ENCODE measurements at regions not wholly inside any gene's neighbourhood (a gene's known extent, or its start where the extent isn't known, plus 50 kb on each side); places are given as distances from the start of the nearest gene placed in this dataset.

DNA sequence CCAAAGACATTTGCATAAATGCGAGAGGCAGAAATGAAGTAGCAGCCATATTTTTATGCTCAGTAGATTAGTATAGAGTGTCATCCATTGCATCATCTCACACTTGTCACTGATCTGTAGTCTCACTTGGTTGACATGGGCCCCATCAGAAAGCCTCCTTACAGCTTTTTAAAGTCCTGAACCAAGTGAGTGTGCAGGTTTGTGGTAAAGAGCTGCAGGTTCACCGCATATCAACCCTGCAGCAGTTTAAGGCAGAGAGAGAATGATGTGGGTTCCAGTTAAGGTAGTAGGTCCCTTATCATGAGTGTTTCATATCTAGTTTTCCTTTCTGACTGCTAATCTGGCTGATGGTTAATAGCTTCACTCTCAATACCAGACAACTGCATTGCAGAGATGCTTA lies 1080.3 kb downstream of the NR2F1-AS1 start:
- ATAC-seq (ENCODE audit: poor library complexity) (no peak), DNase-seq (no peak)
- intact Hi-C loops (cut with DNase I) = no loop called here

DNA sequence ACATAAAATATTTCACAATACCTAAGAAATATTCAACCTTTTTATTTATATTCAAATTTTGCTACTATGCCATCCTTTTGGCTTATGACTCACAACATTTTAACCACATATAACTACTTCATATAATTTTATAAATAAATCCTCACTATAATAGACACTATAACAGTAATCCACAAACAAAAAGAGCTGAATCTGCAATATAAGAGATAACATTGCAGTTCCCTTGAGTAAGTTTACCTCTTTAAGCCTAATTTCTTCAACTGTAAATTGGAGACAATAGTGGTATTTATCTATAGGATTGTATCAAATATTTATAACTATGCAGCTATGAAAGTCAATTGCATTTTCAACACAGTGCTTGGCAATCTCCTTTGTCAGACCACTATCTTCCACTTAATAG lies 1084.5 kb downstream of the NR2F1-AS1 start:
- intact Hi-C loops (cut with DNase I) = no loop called here
- ATAC-seq (ENCODE audit: poor library complexity) (no peak), DNase-seq (no peak)

DNA sequence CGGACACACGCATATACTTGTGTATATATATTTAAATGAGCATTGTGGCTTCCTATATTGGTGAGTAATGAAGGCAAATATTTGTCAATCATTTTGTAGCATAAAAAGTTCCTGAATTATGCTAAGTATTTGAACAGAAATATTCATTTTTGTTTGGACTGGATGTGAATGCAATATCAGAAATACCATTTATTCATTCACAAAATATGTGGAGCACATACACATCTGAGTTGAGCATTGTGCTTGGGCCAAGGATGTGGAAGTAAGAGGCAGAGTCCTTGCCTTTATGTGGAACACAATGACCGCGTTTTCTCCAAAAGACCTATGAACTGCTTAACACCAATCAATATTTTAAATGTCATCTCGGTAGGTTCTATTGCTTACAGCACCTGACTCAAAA lies 1086.5 kb downstream of the NR2F1-AS1 start:
- no peak for ATAC-seq (ENCODE audit: poor library complexity)
- intact Hi-C loops (cut with DNase I) = no loop called here
- no peak for DNase-seq

DNA sequence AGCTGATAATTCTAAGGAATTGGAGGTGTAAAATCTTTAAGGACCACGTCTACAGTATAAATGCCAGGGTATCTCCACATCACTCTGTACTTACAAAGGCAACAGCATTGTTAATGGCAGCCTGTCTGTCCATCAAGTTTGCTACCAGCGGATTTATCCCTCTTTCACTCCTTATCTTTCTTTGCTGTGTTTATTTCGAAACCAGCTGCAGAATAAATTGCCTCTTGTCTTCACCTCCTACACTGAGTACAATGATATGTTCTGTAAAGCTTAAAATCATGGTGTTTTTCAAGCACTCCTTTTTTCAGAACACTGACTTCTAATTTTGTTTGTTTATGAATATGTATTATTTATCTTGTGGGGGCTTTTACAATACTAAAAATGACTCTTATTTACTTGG lies 1088.1 kb downstream of the NR2F1-AS1 start:
- no peak for ATAC-seq (ENCODE audit: poor library complexity)
- no peak for DNase-seq
- intact Hi-C loops (cut with DNase I) = no loop called here

DNA sequence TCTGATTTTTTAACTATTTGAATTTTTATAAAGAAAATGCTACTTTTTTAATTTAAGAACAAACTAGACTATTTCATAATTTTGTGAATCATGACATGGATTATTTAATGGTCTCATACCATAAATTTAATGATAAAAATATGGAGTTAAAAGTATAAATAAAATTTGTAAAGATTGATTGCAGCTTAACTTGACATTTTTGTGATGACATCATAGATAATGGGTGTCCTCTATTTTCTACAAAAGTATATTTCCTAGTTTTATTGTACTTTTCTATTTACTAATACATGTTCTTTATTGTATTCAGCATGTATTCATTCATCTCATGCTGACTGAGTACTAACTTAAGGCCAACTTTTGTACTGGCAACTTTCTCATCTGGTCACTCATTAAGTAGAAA lies 1096.5 kb downstream of the NR2F1-AS1 start:
- ATAC-seq (ENCODE audit: poor library complexity) (no peak), DNase-seq (no peak)
- intact Hi-C loops (cut with DNase I) = no loop called here

DNA sequence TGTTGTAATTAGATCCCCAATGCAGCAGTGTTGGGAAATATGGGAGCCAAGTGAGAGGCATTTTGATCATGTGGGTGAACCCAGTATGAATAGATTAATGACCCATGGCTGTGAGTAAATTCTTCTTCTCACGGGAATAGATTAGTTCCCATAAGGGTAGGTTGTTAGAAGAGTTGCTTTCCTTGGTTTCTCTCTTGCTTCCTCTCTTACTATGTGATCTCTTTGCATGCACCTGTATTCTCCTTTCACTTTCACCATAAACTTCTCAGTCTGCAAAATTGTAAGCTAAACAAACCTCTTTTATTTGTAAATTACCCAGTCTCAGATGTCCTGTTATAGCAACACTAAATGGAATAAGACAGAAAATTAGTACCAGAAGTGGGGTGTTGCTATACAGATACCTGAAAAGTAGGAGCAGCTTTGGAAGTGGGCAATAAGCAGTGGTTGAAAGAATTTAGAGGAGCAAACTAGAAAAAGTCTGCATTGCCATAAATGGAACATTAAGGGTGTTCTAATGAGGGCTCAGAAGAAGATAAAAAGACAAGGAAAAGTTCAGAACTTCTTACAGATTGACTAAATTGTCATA lies 1090.0 kb upstream of the ARRDC3 start:
- ATAC-seq (ENCODE audit: poor library complexity) (no peak), DNase-seq (no peak)
- intact Hi-C loops (cut with DNase I) = no loop called here

DNA sequence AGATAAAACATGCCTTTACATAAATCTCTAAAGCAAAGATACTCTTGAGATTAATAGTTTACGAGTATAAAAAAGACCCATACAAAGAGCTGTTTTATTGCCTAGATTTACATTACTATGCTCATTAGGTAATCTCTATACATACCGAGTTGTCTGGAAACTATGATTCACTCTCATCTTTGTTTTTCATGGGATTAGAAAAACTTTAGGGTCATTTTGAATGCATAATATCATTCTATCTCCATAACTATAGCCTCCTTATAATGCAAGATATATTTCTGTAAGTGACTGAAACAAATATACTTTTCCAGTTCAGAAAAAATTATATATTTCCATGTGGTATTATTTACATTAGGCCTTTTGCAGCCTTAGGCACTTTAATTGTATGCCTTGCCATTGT lies 1088.7 kb upstream of the ARRDC3 start:
- no peak for ATAC-seq (ENCODE audit: poor library complexity)

DNA sequence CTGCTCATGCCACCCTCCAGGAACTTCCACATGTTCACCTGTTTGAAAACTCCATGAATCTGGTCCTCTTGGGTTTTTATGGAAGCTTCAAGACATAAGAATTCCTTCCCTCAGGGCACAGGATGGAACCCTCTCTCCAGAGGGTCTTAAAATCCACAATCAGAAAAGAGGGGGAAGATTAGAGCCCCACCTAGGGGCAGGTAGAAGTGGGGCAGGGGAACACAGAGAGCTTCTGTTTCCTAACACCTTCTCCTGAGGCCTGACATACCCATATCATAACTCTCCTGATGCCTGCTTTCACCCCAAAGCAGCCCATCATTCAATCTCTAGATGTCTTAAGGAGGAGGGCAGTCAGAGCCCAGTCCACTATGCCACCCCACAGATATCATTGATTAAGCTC lies 1087.7 kb upstream of the ARRDC3 start:
- ATAC-seq (ENCODE audit: poor library complexity) (no peak), DNase-seq (no peak)
- intact Hi-C loops (cut with DNase I) = no loop called here

More for the DNA sequence above, 1088.7 kb upstream of the ARRDC3 start:
- intact Hi-C loops (cut with DNase I) = no loop called here
- DNase-seq = no peak

DNA sequence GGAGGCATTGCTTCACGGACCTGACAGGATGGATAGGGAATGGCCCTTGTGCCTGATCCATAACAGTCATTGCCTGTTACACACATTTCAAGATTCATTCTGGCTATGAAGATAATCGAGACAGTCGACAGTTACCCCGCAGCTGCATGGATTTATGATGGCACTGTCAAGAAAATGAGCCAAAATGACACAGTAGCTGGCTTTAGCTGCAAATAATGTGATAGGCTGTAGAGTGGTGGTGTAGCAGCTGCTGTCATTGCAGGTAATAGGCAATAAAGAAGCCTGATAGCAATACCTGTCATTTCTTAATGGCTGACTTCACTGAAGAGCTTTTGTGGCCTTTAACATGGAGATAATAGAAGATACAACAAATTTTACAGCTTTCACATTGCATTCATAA lies 1085.2 kb upstream of the ARRDC3 start:
- no peak for DNase-seq
- ATAC-seq (ENCODE audit: poor library complexity) = no peak

DNA sequence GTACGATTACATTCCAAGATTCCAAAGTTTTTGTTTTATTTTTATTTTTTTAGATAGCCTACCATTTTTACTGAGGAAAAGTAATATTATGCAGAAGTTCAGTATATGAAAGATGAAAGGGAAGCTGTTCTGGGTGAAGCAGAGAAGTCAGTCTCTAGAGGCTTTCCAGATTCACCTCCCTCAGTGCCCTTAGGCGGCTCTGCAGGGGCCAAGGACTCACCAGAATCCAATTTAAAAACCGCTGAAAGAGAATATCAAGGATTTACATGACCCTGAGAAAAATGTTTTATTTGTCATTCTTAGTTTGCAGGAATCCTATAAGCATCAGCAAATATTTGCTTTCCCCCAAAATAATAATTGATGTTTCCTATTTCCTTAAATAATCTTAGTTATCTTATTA lies 1084.6 kb upstream of the ARRDC3 start:
- ATAC-seq (ENCODE audit: poor library complexity) (no peak), DNase-seq (no peak)
- intact Hi-C loops (cut with DNase I) = no loop called here

More for the DNA sequence above, 1085.2 kb upstream of the ARRDC3 start:
- intact Hi-C loops (cut with DNase I) = no loop called here

DNA sequence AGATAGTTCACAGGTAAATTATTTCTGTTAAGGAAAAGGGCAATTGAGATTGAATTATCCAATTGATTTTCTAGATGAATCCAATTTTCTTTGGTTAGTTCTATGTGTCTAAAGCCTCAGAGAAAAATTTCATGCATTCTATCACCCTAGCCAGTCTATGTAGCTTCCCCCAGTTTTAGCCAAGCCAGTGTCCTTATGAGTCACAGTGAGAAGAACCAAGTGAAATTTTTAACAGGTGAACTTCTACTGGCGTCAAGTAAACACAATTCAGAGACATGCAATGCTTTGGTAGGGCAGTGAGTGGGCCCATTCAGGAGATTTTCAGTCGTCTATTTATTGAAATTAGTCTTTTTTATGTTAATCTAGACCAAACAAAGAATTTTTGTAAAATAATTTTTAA lies 1077.4 kb upstream of the ARRDC3 start:
- DNase-seq (no peak), ATAC-seq (ENCODE audit: poor library complexity) (no peak)
- intact Hi-C loops (cut with DNase I) = no loop called here

DNA sequence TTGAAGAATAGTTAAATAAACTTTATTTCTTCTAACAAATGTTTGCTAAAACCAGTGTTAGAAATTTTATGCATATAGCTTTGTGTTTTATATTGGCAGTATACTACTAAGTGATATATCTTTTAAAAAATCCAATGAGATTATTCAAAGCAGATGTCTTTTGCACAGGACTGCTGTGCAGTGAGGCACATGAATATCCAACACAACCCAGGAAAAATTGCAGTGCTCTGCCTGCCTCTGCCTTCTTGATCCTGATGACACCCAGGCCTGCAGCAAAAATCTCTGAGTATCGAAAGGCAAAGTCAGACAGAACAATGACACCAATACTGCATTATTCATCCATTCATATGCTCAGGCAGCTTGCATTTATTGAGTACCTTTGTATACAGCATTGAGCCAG lies 1076.5 kb upstream of the ARRDC3 start:
- intact Hi-C loops (cut with DNase I) = no loop called here
- ATAC-seq (ENCODE audit: poor library complexity) (no peak), DNase-seq (no peak)

DNA sequence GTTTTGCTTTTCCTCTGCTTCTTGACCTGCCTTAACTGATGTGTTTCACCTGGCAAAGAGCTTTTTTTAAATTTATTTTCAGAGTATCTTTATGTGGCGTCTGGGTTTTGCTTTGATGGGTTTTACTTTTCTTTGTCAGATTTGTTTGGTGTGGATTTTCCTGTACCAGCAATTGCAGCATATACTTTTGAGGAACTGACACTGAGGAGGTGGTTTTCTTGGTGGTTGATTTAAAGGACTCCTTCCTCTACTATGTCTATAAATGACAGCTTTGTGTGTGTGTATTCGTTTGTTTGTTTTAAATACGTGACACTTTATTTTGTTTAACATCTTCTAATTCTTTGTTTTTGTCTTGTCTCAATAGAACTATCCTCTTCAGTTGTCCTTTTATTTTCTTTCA lies 1071.9 kb upstream of the ARRDC3 start:
- DNase-seq = no peak
- intact Hi-C loops (cut with DNase I) = no loop called here
- no peak for ATAC-seq (ENCODE audit: poor library complexity)

DNA sequence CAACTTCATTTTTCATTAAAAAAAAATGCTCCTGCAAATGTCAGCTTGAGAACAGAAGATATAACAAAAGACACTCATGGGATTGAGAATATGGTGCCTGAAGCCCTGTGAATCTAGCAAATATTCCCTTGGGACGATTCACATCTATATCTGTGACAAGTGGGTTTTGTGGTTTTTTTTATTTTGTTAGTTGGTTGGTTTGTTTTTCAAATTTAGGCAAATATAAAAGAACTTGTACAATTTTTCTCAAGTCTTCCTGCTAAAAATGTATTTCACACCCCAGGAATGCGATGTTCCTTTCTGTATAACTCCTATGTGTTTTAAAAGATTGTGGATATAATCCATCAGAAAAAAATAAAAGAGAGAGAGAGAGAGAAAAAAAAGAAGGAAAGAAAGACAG lies 1061.8 kb upstream of the ARRDC3 start:
- ATAC-seq (ENCODE audit: poor library complexity) (no peak), DNase-seq (no peak)
- intact Hi-C loops (cut with DNase I) = no loop called here

DNA sequence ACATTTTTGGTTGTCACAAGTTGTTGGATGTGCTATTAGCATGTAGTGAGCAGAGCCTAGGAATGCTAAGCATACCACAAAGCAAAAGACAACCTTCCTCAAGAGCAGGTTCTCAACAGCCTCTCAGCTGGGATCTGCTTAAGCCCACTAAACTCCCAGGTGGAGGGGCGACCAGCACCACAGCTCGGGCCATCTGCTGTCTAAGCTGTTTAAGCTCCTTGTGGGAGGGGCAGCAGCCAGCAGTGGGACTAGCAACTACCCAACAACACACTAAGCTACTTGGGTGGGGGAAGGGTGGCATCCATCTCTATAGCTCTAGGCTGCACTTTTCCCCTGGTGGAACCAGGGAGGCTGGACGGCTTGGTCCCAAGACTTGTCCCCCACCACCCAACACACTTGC lies 1052.7 kb upstream of the ARRDC3 start:
- no peak for DNase-seq
- intact Hi-C loops (cut with DNase I) = no loop called here

DNA sequence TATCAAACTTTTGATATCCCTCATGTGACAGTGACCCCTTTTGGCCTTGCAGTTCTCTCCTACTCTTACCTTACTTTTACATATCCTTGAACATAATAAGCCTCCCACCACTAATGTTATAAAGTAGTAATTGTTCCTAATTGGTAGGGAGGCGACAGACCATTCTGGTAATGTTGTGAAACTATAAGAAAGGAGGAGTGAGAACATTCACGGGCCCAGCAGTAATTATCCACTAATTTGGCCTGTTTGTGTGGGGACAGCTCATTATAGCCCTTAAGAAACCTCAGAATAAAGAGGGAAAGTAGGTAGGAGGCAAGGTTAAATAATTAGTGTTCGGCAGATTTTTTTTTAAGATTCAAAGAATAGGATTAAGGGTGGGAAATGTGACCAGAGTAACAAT lies 1046.5 kb upstream of the ARRDC3 start:
- intact Hi-C loops (cut with DNase I) = no loop called here
- no peak for DNase-seq
- ATAC-seq (ENCODE audit: poor library complexity) = no peak

More for the DNA sequence above, 1052.7 kb upstream of the ARRDC3 start:
- ATAC-seq (ENCODE audit: poor library complexity) = no peak

DNA sequence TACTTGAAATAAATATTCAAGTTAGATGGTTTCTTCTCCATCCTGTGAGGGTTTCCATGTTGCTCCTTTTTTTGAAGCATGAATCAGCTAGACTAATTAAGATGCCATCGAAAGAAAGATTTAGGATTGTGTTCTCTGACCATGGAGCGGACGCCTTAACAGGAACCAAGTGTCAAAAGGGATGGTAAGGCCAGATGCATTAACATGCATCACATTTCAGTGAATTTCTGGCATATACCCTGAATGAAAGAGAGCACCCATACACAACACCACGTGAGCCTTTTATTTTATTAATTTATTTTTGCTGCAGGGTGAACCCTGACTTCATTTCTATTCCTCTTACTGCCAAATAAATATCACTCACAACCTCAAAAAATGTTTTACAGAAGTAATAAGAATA lies 1045.3 kb upstream of the ARRDC3 start:
- no peak for ATAC-seq (ENCODE audit: poor library complexity)
- intact Hi-C loops (cut with DNase I) = no loop called here
- DNase-seq = no peak

DNA sequence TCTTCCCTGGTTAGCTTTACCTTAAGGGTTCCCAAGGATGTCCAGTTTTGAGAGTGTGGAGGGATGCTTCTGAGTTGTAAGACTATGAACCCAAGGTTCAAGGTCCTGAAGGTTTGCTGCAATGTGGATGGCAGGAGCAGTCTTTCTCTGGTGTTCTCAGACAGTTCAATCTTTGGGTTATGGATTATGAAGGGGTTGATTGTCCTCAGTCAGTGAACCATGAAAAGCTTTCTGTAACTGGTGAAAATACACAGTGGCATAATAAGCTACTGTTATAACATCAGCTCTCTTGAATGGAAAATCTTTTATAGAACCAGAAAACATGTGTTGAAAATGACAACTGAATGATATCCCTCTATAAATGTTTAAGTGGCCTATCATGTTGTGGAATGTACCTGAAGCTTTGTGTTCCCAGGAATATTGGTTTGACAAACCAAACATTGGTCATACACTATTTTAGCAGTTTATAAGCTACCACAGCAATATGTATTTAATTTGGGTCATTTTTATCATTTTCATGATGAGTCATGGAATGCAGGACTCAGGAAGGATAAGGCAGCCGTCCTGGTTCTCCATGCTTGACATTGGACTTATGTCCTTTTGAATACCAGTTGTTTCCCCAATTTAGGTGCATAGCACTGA lies 1041.8 kb upstream of the ARRDC3 start:
- intact Hi-C loops (cut with DNase I) = no loop called here
- no peak for ATAC-seq (ENCODE audit: poor library complexity)

DNA sequence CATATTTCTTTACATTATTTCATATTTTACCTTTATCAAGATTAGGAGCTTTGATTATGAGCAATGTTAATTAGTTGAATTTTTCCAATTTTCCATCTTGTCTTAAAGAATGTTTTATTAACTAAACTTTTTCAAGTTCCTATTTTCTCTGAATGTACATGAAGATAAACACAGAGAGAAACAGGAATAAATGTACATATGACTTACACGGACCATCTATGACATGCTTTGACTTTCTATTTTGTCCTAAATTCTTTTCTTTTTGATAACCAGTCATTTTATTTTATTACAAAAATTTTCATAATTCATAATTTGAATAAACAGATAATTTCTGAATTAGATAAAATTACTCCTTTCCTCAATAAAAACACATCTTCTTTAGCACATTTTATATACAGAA lies 1038.8 kb upstream of the ARRDC3 start:
- no peak for ATAC-seq (ENCODE audit: poor library complexity)
- intact Hi-C loops (cut with DNase I) = no loop called here
- DNase-seq = no peak

More for the DNA sequence above, 1041.8 kb upstream of the ARRDC3 start:
- no peak for DNase-seq

DNA sequence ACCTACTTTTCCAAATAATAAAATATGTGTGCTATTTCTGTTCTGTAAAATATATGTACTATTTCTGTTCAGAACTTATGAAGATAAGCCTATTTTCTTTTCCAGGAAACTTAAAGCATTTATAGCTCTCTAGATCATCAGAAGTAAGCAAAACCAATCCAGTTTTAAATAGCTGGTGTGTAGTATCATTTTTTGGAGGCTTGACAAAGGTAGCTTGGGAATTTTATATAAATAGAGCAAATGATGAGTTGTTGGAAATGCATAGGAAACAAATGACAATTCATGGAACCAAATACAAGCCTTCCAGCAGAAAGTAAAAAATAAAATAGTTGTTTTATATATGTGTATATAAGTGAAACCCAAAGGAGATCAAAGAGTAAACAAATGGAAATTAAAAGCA lies 1038.1 kb upstream of the ARRDC3 start:
- no peak for ATAC-seq (ENCODE audit: poor library complexity)
- intact Hi-C loops (cut with DNase I) = no loop called here
- no peak for DNase-seq

DNA sequence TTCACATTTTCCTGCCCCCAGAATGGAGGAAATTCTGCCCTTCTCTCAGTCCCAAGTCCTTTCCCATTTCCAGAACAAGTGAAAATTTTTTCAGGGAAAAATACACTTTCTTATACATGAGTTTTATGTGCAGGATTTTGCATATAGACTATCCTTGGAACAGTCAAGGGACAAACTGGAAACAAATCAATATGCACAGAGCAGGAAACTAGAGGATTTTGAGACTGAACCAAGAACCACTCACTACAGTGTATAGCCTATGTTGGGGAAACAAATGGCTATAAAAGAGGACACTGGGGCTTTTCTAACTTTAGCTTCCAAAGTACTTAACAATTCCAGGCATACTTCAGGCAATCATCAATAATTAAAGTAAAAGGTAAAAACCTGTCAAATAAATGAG lies 1036.1 kb upstream of the ARRDC3 start:
- intact Hi-C loops (cut with DNase I) = no loop called here
- DNase-seq = no peak
- no peak for ATAC-seq (ENCODE audit: poor library complexity)
